MG63 (cell line): ENCODE measurements at regions not wholly inside any gene's neighbourhood (a gene's known extent, or its start where the extent isn't known, plus 50 kb on each side); places are given as distances from the start of the nearest gene placed in this dataset.

Experiments
- DNase-seq: peaks from one replicate; pipeline ENCODE4 v3.0.0-alpha.2; 2020
- H3K27me3 ChIP-seq: fragments of 250-450 bp; sonication (Bioruptor Pico); 2 replicates; pipeline ENCODE4 v1.5.1; 2020; ENCODE audit warnings: mild to moderate bottlenecking, moderate library complexity
- H3K36me3 ChIP-seq: fragments of 250-450 bp; sonication (Bioruptor Pico); 2 replicates; pipeline ENCODE4 v1.5.1; 2020; ENCODE audit warnings: mild to moderate bottlenecking, moderate library complexity
- H3K4me3 ChIP-seq: fragments of 250-450 bp; sonication (Bioruptor Pico); 2 replicates; pipeline ENCODE4 v1.5.1; 2020; ENCODE audit warnings: mild to moderate bottlenecking, moderate library complexity
- H3K9me3 ChIP-seq: fragments of 250-450 bp; sonication (Bioruptor Pico); 2 replicates; pipeline ENCODE4 v1.5.1; 2020; ENCODE audit warnings: mild to moderate bottlenecking, moderate library complexity

- H3K4me3 ChIP-seq = no peak overlapping the region
Measured at GRCh38 chr13:65855242-65855805, 1374.8 kb downstream of the PCDH9 start.

GRCh38 chr13:65854431-65854830, 1375.7 kb downstream of the PCDH9 start:
- no peak overlapping the region for H3K4me3 ChIP-seq
- H3K36me3 ChIP-seq = no peaks in the 10 kb centered on the region
- no peaks in the 10 kb centered on the region for H3K9me3 ChIP-seq
- H3K27me3 ChIP-seq = no peaks in the 10 kb centered on the region
- no peak for DNase-seq

More at GRCh38 chr13:65855242-65855805, 1374.8 kb downstream of the PCDH9 start:
- Histone ChIP-seq H3K36me3 (no peaks in the 10 kb centered on the region), H3K9me3 (no peaks in the 10 kb centered on the region), H3K27me3 (no peaks in the 10 kb centered on the region)
- no peak for DNase-seq

- no peaks in the 10 kb centered on the region for H3K9me3 ChIP-seq
- H3K27me3 ChIP-seq = no peaks in the 10 kb centered on the region
- no peaks in the 10 kb centered on the region for H3K36me3 ChIP-seq
- H3K4me3 ChIP-seq = no peak overlapping the region
- no peak for DNase-seq
Measured at GRCh38 chr13:65844266-65844841, 1385.8 kb downstream of the PCDH9 start.

- DNase-seq = no peak
- Histone ChIP-seq H3K9me3 (no peaks in the 10 kb centered on the region), H3K4me3 (no peak overlapping the region), H3K36me3 (no peaks in the 10 kb centered on the region), H3K27me3 (no peaks in the 10 kb centered on the region)
Measured at GRCh38 chr13:65843314-65843731, 1386.8 kb downstream of the PCDH9 start.

- no peaks in the 10 kb centered on the region for H3K27me3 ChIP-seq
- no peak for DNase-seq
- H3K36me3 ChIP-seq = no peaks in the 10 kb centered on the region
- no peak overlapping the region for H3K4me3 ChIP-seq
- H3K9me3 ChIP-seq = no peaks in the 10 kb centered on the region
Measured at GRCh38 chr13:65841156-65841555, 1389.0 kb downstream of the PCDH9 start.

GRCh38 chr13:65836066-65836465, 1394.1 kb downstream of the PCDH9 start:
- no peak for DNase-seq
- H3K4me3 ChIP-seq = no peak overlapping the region
- no peaks in the 10 kb centered on the region for H3K36me3 ChIP-seq
- H3K27me3 ChIP-seq = no peaks in the 10 kb centered on the region
- no peaks in the 10 kb centered on the region for H3K9me3 ChIP-seq

- DNase-seq = no peak
Measured at GRCh38 chr13:65834897-65835296, 1395.2 kb downstream of the PCDH9 start.

GRCh38 chr13:65830411-65831205, 1399.5 kb downstream of the PCDH9 start:
- no peak for DNase-seq
- Histone ChIP-seq H3K4me3 (no peak overlapping the region), H3K27me3 (no peaks in the 10 kb centered on the region), H3K9me3 (no peaks in the 10 kb centered on the region), H3K36me3 (no peaks in the 10 kb centered on the region)

More at GRCh38 chr13:65834897-65835296, 1395.2 kb downstream of the PCDH9 start:
- H3K36me3 ChIP-seq = no peaks in the 10 kb centered on the region
- no peaks in the 10 kb centered on the region for H3K27me3 ChIP-seq
- no peak overlapping the region for H3K4me3 ChIP-seq
- H3K9me3 ChIP-seq = no peaks in the 10 kb centered on the region

- DNase-seq = no peak
- no peak overlapping the region for H3K4me3 ChIP-seq
- no peaks in the 10 kb centered on the region for H3K9me3 ChIP-seq
- H3K36me3 ChIP-seq = no peaks in the 10 kb centered on the region
- H3K27me3 ChIP-seq = no peaks in the 10 kb centered on the region
Measured at GRCh38 chr13:65829241-65830008, 1400.7 kb downstream of the PCDH9 start.

- DNase-seq = no peak
- Histone ChIP-seq H3K9me3 (no peaks in the 10 kb centered on the region), H3K36me3 (no peaks in the 10 kb centered on the region), H3K4me3 (no peak overlapping the region), H3K27me3 (no peaks in the 10 kb centered on the region)
Measured at GRCh38 chr13:65826657-65827056, 1403.5 kb downstream of the PCDH9 start.

GRCh38 chr13:65825039-65825438, 1405.1 kb downstream of the PCDH9 start:
- Histone ChIP-seq H3K4me3 (no peak overlapping the region), H3K9me3 (no peaks in the 10 kb centered on the region), H3K27me3 (no peaks in the 10 kb centered on the region), H3K36me3 (no peaks in the 10 kb centered on the region)
- DNase-seq = no peak

GRCh38 chr13:65808061-65808460, 1422.1 kb downstream of the PCDH9 start:
- Histone ChIP-seq H3K4me3 (no peak overlapping the region), H3K27me3 (no peaks in the 10 kb centered on the region), H3K9me3 (no peaks in the 10 kb centered on the region), H3K36me3 (no peaks in the 10 kb centered on the region)
- no peak for DNase-seq

- H3K36me3 ChIP-seq = no peaks in the 10 kb centered on the region
- DNase-seq = no peak
- no peaks in the 10 kb centered on the region for H3K9me3 ChIP-seq
- H3K27me3 ChIP-seq = no peaks in the 10 kb centered on the region
- H3K4me3 ChIP-seq = no peak overlapping the region
Measured at GRCh38 chr13:65803530-65804392, 1426.4 kb downstream of the PCDH9 start.

GRCh38 chr13:65789815-65790214, 1440.3 kb downstream of the PCDH9 start:
- DNase-seq = no peak
- Histone ChIP-seq H3K9me3 (no peaks in the 10 kb centered on the region), H3K27me3 (no peaks in the 10 kb centered on the region), H3K4me3 (no peak overlapping the region), H3K36me3 (no peaks in the 10 kb centered on the region)

- no peaks in the 10 kb centered on the region for H3K9me3 ChIP-seq
- no peak overlapping the region for H3K4me3 ChIP-seq
- no peaks in the 10 kb centered on the region for H3K27me3 ChIP-seq
- DNase-seq = no peak
- no peaks in the 10 kb centered on the region for H3K36me3 ChIP-seq
Measured at GRCh38 chr13:65787082-65787481, 1443.1 kb downstream of the PCDH9 start.

- DNase-seq = no peak
- Histone ChIP-seq H3K27me3 (no peaks in the 10 kb centered on the region), H3K4me3 (no peak overlapping the region), H3K36me3 (no peaks in the 10 kb centered on the region), H3K9me3 (no peaks in the 10 kb centered on the region)
Measured at GRCh38 chr13:65784088-65784816, 1445.9 kb downstream of the PCDH9 start.
